ENCODE measurements at regions not wholly inside any gene's neighbourhood (a gene's known extent, or its start where the extent isn't known, plus 50 kb on each side); places are given as distances from the start of the nearest gene placed in this dataset.
A peak's percentile ranks its signal among the peaks of the same experiment; 100 is the strongest.
"Not testable (repeated sequence)": the region's sequence is repeated elsewhere in the genome, so short reads cannot be mapped to it uniquely, and the experiment has no call there.

- no peak for DNase-seq
Observed at GRCh38 chr9:34783951-34784487, 74.1 kb upstream of the CCL21 start.

- DNase-seq, result no peak
Observed at GRCh38 chr9:34782372-34782771, 72.4 kb upstream of the CCL21 start.

DNA sequence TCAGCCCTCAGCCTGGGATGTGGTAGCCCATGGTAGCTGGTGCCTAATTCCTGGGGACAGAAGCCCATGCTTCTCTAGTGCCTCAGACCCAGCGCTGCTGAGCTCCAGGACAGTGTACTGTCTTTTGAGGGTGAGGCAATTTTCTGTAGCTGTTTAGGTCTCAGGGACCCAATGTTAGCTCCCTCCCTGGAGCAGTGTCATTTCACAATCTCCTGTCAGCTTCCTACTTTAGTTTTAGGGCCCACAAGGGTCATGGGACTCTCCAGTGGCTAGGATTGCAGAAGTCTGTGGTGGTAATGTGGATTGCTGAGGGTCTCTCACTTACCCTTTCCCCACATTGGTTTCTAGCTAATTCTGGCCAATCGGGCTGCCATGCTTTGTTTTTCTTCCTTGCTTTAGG lies 67.7 kb upstream of the CCL21 start:
- no peak for DNase-seq

DNA sequence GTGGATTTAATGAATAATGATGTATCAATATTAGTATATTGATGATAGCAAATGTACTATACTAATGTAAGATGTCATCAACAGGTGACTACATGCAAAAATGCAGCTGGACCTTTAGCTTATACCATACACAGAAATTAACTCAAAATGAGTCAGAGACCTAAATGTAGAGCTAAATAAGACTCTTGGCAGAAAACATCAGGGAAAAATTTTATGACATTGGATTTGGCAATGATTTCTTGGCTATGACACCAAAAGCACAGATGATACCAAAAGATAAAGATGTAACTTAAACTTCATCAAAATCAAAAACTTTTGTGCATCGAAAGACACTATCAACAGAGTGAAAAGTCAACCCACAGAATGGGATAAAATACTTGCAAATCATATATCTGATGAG lies 64.0 kb upstream of the CCL21 start:
- DNase-seq, result no peak

DNA sequence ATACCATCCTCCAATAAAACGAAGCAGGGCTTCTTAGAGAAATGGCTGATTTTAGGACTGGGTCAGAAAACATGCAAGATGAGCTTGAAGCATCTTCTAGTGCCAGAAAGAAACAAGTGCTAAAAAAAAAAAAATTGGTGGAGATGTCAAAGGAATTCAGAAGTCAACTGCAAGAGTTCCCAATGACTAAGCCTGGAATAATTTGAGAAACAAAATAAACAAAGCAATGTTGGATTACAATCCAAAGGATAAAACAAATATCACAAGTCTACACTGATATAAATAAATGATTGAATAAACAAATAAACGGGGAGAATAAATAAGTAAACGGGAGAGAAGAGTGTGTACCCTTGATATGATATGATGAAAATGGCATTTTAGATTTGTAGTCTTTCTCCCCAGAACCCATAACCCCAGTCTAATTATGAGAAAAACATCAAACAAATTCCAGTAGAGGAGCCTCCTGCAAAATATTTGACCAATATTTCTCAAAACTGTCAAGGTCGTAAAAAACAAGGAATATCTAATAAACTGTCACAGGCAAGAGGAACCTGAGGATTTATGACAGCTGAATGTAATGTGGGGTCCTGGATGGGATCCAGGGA lies 63.5 kb upstream of the CCL21 start:
- DNase-seq, result no peak

DNA sequence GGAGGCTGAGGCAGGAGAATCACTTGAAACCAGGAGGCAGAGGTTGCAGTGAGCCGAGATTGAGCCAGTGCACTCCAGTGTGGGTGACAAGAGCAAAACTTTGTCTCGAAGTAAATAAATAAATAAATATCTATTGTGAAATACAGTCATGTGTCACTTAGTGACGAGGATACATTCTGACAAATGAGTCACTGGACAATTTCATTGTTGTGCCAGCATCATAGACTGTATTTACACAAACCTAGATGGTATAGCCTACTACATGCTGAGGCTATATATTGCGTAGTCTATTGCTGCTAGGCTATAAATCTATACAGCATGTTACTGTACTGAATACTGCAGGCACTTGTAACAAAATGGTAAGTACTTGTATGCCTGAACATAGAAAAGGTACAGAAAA lies 61.1 kb upstream of the CCL21 start:
- no peak for DNase-seq

DNA sequence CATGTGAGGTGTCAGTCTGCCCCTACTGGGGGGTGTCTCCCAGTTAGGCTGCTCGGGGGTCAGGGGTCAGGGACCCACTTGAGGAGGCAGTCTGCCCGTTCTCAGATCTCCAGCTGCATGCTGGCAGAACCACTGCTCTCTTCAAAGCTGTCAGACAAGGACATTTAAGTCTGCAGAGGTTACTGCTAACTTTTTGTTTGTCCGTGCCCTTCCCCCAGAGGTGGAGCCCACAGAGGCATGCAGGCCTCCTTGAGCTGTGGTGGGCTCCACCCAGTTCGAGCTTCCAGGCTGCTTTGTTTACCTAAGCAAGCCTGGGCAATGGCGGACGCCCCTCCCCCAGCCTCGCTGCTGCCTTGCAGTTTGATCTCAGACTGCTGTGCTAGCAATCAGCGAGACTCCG lies 57.2 kb upstream of the CCL21 start:
- not testable (repeated sequence) for DNase-seq

DNA sequence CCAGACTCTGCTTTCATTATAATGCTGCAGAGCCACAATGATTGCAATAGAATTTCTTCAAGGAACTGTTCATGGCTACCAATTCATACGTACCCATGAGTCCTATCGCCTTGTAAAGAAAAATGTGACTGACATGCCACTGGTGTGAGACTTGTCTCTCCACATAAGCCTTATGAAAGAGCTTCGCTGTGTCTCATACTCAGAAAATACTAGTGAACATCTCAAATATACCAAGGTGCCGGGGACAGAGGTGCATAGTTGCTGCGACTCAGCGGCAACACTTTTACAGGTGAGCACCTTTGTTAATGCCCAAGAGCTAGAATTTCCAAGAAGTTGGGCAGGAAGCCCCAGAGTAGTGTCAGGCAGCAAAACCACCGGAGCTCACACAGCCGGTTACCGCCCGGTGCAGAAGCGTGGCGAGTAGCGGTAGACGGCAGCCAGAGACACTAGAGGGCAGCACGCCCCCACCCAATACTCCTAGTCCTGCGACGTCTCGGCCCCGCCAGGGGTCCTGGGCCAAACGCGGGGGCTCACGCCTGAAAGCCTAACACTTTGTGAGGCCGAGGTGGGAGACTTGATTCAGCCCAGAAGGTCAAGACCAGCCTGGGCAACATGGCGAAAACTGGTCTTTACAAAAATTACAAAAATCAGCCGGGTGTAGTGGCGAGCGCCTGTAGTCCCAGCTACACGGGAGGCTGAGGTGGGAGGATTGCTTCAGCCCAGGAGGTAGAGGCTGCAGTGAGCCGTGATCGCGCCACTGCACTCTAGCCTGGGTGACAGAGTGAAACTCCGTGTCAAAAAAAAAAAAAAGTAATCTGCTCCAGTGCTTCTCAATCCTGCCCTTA lies 50.5 kb upstream of the CCL21 start:
- peak; percentile 47 for DNase-seq
